IPS-15b (cell line): ENCODE measurements at regions not wholly inside any gene's neighbourhood (a gene's known extent, or its start where the extent isn't known, plus 50 kb on each side); places are given as distances from the start of the nearest gene placed in this dataset.
"Not testable (repeated sequence)": the region's sequence is repeated elsewhere in the genome, so short reads cannot be mapped to it uniquely, and the experiment has no call there.

Source experiments
- H3K27me3 ChIP-seq: one replicate; pipeline ENCODE4 v1.6.1; 2013; ENCODE audit warnings: low read length; ENCODE audit not compliant: control insufficient read depth, insufficient read depth
- H3K36me3 ChIP-seq: one replicate; pipeline ENCODE4 v1.6.1; 2013; ENCODE audit warnings: low read length; ENCODE audit not compliant: control insufficient read depth, insufficient read depth
- H3K4me1 ChIP-seq: one replicate; pipeline ENCODE4 v1.6.1; 2013; ENCODE audit warnings: mild to moderate bottlenecking, low read length; ENCODE audit not compliant: control insufficient read depth, insufficient read depth
- H3K4me3 ChIP-seq: one replicate; pipeline ENCODE4 v1.5.1; 2013; ENCODE audit warnings: low read depth, low read length
- H3K9ac ChIP-seq: one replicate; pipeline ENCODE4 v1.6.1; 2013; ENCODE audit warnings: low read depth, mild to moderate bottlenecking, low read length
- H3K9me3 ChIP-seq: one replicate; pipeline ENCODE4 v1.6.1; 2013; ENCODE audit warnings: mild to moderate bottlenecking, low read length; ENCODE audit not compliant: control insufficient read depth, insufficient read depth

GRCh38 chr6:160804639-160805038 lies 102.6 kb downstream of the PLG start:
- no peaks in the 10 kb centered on the region for H3K36me3 ChIP-seq
- H3K4me3 ChIP-seq, result no peak overlapping the region
- H3K27me3 ChIP-seq, result no peaks in the 10 kb centered on the region
- no peaks in the 10 kb centered on the region for H3K9me3 ChIP-seq
- no peaks in the 10 kb centered on the region for H3K4me1 ChIP-seq
- H3K9ac ChIP-seq, result no peak overlapping the region

GRCh38 chr6:160808263-160808662 lies 106.2 kb downstream of the PLG start:
- Histone ChIP-seq H3K4me1 (no peaks in the 10 kb centered on the region), H3K27me3 (no peaks in the 10 kb centered on the region), H3K9ac (no peak overlapping the region), H3K4me3 (no peak overlapping the region), H3K36me3 (no peaks in the 10 kb centered on the region), H3K9me3 (no peaks in the 10 kb centered on the region)

- Histone ChIP-seq H3K4me3 (no peak overlapping the region), H3K9me3 (no peaks in the 10 kb centered on the region), H3K9ac (no peak overlapping the region), H3K36me3 (no peaks in the 10 kb centered on the region), H3K4me1 (no peaks in the 10 kb centered on the region), H3K27me3 (no peaks in the 10 kb centered on the region)
Measured at GRCh38 chr6:160810238-160810637, 108.2 kb downstream of the PLG start.

- Histone ChIP-seq H3K9me3 (no peaks in the 10 kb centered on the region), H3K9ac (no peak overlapping the region), H3K4me3 (no peak overlapping the region), H3K4me1 (no peaks in the 10 kb centered on the region), H3K27me3 (no peaks in the 10 kb centered on the region), H3K36me3 (no peaks in the 10 kb centered on the region)
Measured at GRCh38 chr6:160812097-160812496, 110.1 kb downstream of the PLG start.

- Histone ChIP-seq H3K36me3 (no peaks in the 10 kb centered on the region), H3K9me3 (no peaks in the 10 kb centered on the region), H3K27me3 (no peaks in the 10 kb centered on the region), H3K4me3 (no peak overlapping the region), H3K9ac (no peak overlapping the region), H3K4me1 (no peaks in the 10 kb centered on the region)
Measured at GRCh38 chr6:160818934-160819333, 116.9 kb downstream of the PLG start.

- H3K9ac ChIP-seq, H3K36me3 ChIP-seq, H3K27me3 ChIP-seq: not testable (repeated sequence)
Measured at GRCh38 chr6:160820661-160821060, 118.6 kb downstream of the PLG start.

GRCh38 chr6:160831739-160832138 lies 129.7 kb downstream of the PLG start:
- Histone ChIP-seq H3K36me3 (no peaks in the 10 kb centered on the region), H3K9me3 (no peaks in the 10 kb centered on the region), H3K4me1 (peaks cover 3% of the 10 kb centered on the region), H3K27me3 (no peaks in the 10 kb centered on the region), H3K4me3 (no peak overlapping the region), H3K9ac (no peak overlapping the region)

More at GRCh38 chr6:160820661-160821060, 118.6 kb downstream of the PLG start:
- H3K9me3 ChIP-seq, H3K4me3 ChIP-seq, H3K4me1 ChIP-seq: not testable (repeated sequence)

GRCh38 chr6:160832422-160832821 lies 130.4 kb downstream of the PLG start:
- H3K4me1 ChIP-seq, result peaks cover 3% of the 10 kb centered on the region
- no peaks in the 10 kb centered on the region for H3K27me3 ChIP-seq
- H3K36me3 ChIP-seq, result no peaks in the 10 kb centered on the region
- no peaks in the 10 kb centered on the region for H3K9me3 ChIP-seq
- no peak overlapping the region for H3K9ac ChIP-seq
- H3K4me3 ChIP-seq, result no peak overlapping the region

- H3K9ac ChIP-seq, result no peak overlapping the region
- H3K4me3 ChIP-seq, result no peak overlapping the region
- H3K27me3 ChIP-seq, result no peaks in the 10 kb centered on the region
- H3K9me3 ChIP-seq, result no peaks in the 10 kb centered on the region
- H3K36me3 ChIP-seq, result no peaks in the 10 kb centered on the region
- no peaks in the 10 kb centered on the region for H3K4me1 ChIP-seq
Measured at GRCh38 chr6:160837146-160837545, 135.1 kb downstream of the PLG start.

GRCh38 chr6:160851031-160851430 lies 140.5 kb upstream of the MAP3K4 start:
- no peaks in the 10 kb centered on the region for H3K36me3 ChIP-seq
- H3K4me3 ChIP-seq, result no peak overlapping the region
- H3K9ac ChIP-seq, result no peak overlapping the region

GRCh38 chr6:160853946-160854345 lies 137.6 kb upstream of the MAP3K4 start:
- no peak overlapping the region for H3K9ac ChIP-seq
- H3K4me1 ChIP-seq, result no peaks in the 10 kb centered on the region
- H3K9me3 ChIP-seq, result no peaks in the 10 kb centered on the region
- no peak overlapping the region for H3K4me3 ChIP-seq
- H3K36me3 ChIP-seq, result no peaks in the 10 kb centered on the region
- no peaks in the 10 kb centered on the region for H3K27me3 ChIP-seq

More at GRCh38 chr6:160851031-160851430, 140.5 kb upstream of the MAP3K4 start:
- H3K4me1 ChIP-seq, result no peaks in the 10 kb centered on the region
- H3K9me3 ChIP-seq, result no peaks in the 10 kb centered on the region
- H3K27me3 ChIP-seq, result no peaks in the 10 kb centered on the region

GRCh38 chr6:160858886-160859285 lies 132.7 kb upstream of the MAP3K4 start:
- Histone ChIP-seq H3K4me3 (no peak overlapping the region), H3K4me1 (peaks cover 2% of the 10 kb centered on the region), H3K9ac (no peak overlapping the region), H3K36me3 (no peaks in the 10 kb centered on the region), H3K9me3 (no peaks in the 10 kb centered on the region), H3K27me3 (no peaks in the 10 kb centered on the region)

GRCh38 chr6:160859822-160860221 lies 131.7 kb upstream of the MAP3K4 start:
- H3K4me3 ChIP-seq, result no peak overlapping the region
- peaks cover 2% of the 10 kb centered on the region for H3K4me1 ChIP-seq
- no peaks in the 10 kb centered on the region for H3K9me3 ChIP-seq
- no peak overlapping the region for H3K9ac ChIP-seq
- no peaks in the 10 kb centered on the region for H3K36me3 ChIP-seq
- H3K27me3 ChIP-seq, result no peaks in the 10 kb centered on the region
